Activated CD4-positive, alpha-beta memory T cell treated with anti-CD3 and anti-CD28 coated beads for 36 hours (primary cell): ENCODE measurements at regions not wholly inside any gene's neighbourhood (a gene's known extent, or its start where the extent isn't known, plus 50 kb on each side); places are given as distances from the start of the nearest gene placed in this dataset.

ENCODE experiments used
- CTCF ChIA-PET: fragments of 350-600 bp; sonication (Branson Sonifier 250); formaldehyde crosslinking; loops from one replicate; lab custom pipeline; 2021; ENCODE audit warnings: antibody characterized with exemption, inconsistent platforms; lab: Charles Lee
- POLR2A ChIA-PET: fragments of 350-600 bp; sonication (Branson Sonifier 250); formaldehyde crosslinking; loops from one replicate; lab custom pipeline; 2021; ENCODE audit warnings: antibody characterized with exemption; lab: Charles Lee
- DNase-seq: peaks from one replicate; pipeline ENCODE4 v3.0.0-alpha.2; 2020
- H3K27ac Mint-ChIP-seq: one replicate; pipeline ENCODE4 v1.8.0; 2021; ENCODE audit warnings: mixed read lengths
- H3K27me3 Mint-ChIP-seq: one replicate; pipeline ENCODE4 v1.8.0; 2021; ENCODE audit warnings: mixed read lengths
- H3K36me3 Mint-ChIP-seq: one replicate; pipeline ENCODE4 v1.8.0; 2021; ENCODE audit warnings: mixed read lengths
- H3K4me1 Mint-ChIP-seq: one replicate; pipeline ENCODE4 v1.8.0; 2021; ENCODE audit warnings: low read depth, mixed read lengths
- H3K4me3 Mint-ChIP-seq: one replicate; pipeline ENCODE4 v1.8.0; 2021; ENCODE audit warnings: mild to moderate bottlenecking, mixed read lengths
- H3K9me3 Mint-ChIP-seq: one replicate; pipeline ENCODE4 v1.8.0; 2021; ENCODE audit warnings: mixed read lengths
- intact Hi-C: fragments of 100-400 bp; cut with micrococcal nuclease; formaldehyde crosslinking; loops from one replicate; pipeline ENCODE4 v1.15.1; 2023

GRCh38 chr7:81562581-81562980 is 207.3 kb downstream of the HGF start:
- ChIA-PET CTCF (no interaction called here), POLR2A (no interaction called here)
- DNase-seq: no peak
- H3K36me3 Mint-ChIP-seq: no peaks in the 10 kb centered on the region
- H3K4me1 Mint-ChIP-seq: no peaks in the 10 kb centered on the region
- intact Hi-C loops: no loop called here
- no peak overlapping the region for H3K27ac Mint-ChIP-seq
- no peaks in the 10 kb centered on the region for H3K27me3 Mint-ChIP-seq
- H3K9me3 Mint-ChIP-seq: peaks cover 16% of the 10 kb centered on the region
- no peak overlapping the region for H3K4me3 Mint-ChIP-seq

GRCh38 chr7:81560708-81561107 is 209.1 kb downstream of the HGF start:
- Mint-ChIP-seq H3K4me1 (no peaks in the 10 kb centered on the region), H3K27ac (no peak overlapping the region), H3K4me3 (no peak overlapping the region), H3K27me3 (no peaks in the 10 kb centered on the region), H3K9me3 (peaks cover 16% of the 10 kb centered on the region), H3K36me3 (no peaks in the 10 kb centered on the region)
- POLR2A ChIA-PET: no interaction called here
- no peak for DNase-seq
- CTCF ChIA-PET: no interaction called here
- intact Hi-C loops: no loop called here

- no peak for DNase-seq
- H3K36me3 Mint-ChIP-seq: no peaks in the 10 kb centered on the region
- H3K4me1 Mint-ChIP-seq: no peaks in the 10 kb centered on the region
- ChIA-PET CTCF (no interaction called here), POLR2A (no interaction called here)
- no peaks in the 10 kb centered on the region for H3K27me3 Mint-ChIP-seq
- H3K27ac Mint-ChIP-seq: no peak overlapping the region
- peaks cover 11% of the 10 kb centered on the region for H3K9me3 Mint-ChIP-seq
- intact Hi-C loops: no loop called here
- H3K4me3 Mint-ChIP-seq: no peak overlapping the region
Measured at GRCh38 chr7:81549484-81550016, 220.3 kb downstream of the HGF start.

- no peaks in the 10 kb centered on the region for H3K4me1 Mint-ChIP-seq
- H3K27ac Mint-ChIP-seq: no peak overlapping the region
- intact Hi-C loops: no loop called here
- H3K4me3 Mint-ChIP-seq: no peak overlapping the region
- ChIA-PET CTCF (no interaction called here), POLR2A (no interaction called here)
- no peaks in the 10 kb centered on the region for H3K36me3 Mint-ChIP-seq
- H3K27me3 Mint-ChIP-seq: no peaks in the 10 kb centered on the region
- DNase-seq: no peak
- peaks cover 10% of the 10 kb centered on the region for H3K9me3 Mint-ChIP-seq
Measured at GRCh38 chr7:81534996-81535395, 234.9 kb downstream of the HGF start.

- H3K9me3 Mint-ChIP-seq: peaks cover 10% of the 10 kb centered on the region
- POLR2A ChIA-PET: no interaction called here
- CTCF ChIA-PET: no interaction called here
- no peak overlapping the region for H3K4me3 Mint-ChIP-seq
- no peaks in the 10 kb centered on the region for H3K36me3 Mint-ChIP-seq
- no peak overlapping the region for H3K27ac Mint-ChIP-seq
- DNase-seq: no peak
- H3K4me1 Mint-ChIP-seq: no peaks in the 10 kb centered on the region
- H3K27me3 Mint-ChIP-seq: no peaks in the 10 kb centered on the region
- intact Hi-C loops: no loop called here
Measured at GRCh38 chr7:81534446-81534845, 235.4 kb downstream of the HGF start.

GRCh38 chr7:81533931-81534330 is 235.9 kb downstream of the HGF start:
- H3K36me3 Mint-ChIP-seq: no peaks in the 10 kb centered on the region
- CTCF ChIA-PET: no interaction called here
- peaks cover 10% of the 10 kb centered on the region for H3K9me3 Mint-ChIP-seq
- no peaks in the 10 kb centered on the region for H3K4me1 Mint-ChIP-seq
- intact Hi-C loops: no loop called here
- no peaks in the 10 kb centered on the region for H3K27me3 Mint-ChIP-seq
- DNase-seq: no peak
- H3K27ac Mint-ChIP-seq: no peak overlapping the region
- POLR2A ChIA-PET: no interaction called here
- H3K4me3 Mint-ChIP-seq: no peak overlapping the region

GRCh38 chr7:81533426-81533825 is 236.4 kb downstream of the HGF start:
- intact Hi-C loops: no loop called here
- ChIA-PET CTCF (no interaction called here), POLR2A (no interaction called here)
- Mint-ChIP-seq H3K9me3 (peaks cover 10% of the 10 kb centered on the region), H3K27me3 (no peaks in the 10 kb centered on the region), H3K27ac (no peak overlapping the region), H3K36me3 (no peaks in the 10 kb centered on the region), H3K4me1 (no peaks in the 10 kb centered on the region), H3K4me3 (no peak overlapping the region)
- no peak for DNase-seq

GRCh38 chr7:81529785-81530184 is 240.1 kb downstream of the HGF start:
- POLR2A ChIA-PET: no interaction called here
- intact Hi-C loops: no loop called here
- Mint-ChIP-seq H3K4me1 (no peaks in the 10 kb centered on the region), H3K9me3 (peaks cover 6% of the 10 kb centered on the region), H3K4me3 (no peak overlapping the region), H3K27ac (no peak overlapping the region), H3K36me3 (no peaks in the 10 kb centered on the region), H3K27me3 (no peaks in the 10 kb centered on the region)
- CTCF ChIA-PET: no interaction called here
- DNase-seq: no peak

- ChIA-PET POLR2A (no interaction called here), CTCF (no interaction called here)
- Mint-ChIP-seq H3K36me3 (no peaks in the 10 kb centered on the region), H3K27ac (no peak overlapping the region), H3K9me3 (peaks cover 3% of the 10 kb centered on the region), H3K4me1 (no peaks in the 10 kb centered on the region), H3K27me3 (no peaks in the 10 kb centered on the region), H3K4me3 (no peak overlapping the region)
- DNase-seq: no peak
- intact Hi-C loops: no loop called here
Measured at GRCh38 chr7:81527651-81528050, 242.2 kb downstream of the HGF start.

GRCh38 chr7:81526971-81527370 is 242.9 kb downstream of the HGF start:
- H3K4me3 Mint-ChIP-seq: no peak overlapping the region
- ChIA-PET CTCF (no interaction called here), POLR2A (no interaction called here)
- no peaks in the 10 kb centered on the region for H3K4me1 Mint-ChIP-seq
- no peak for DNase-seq
- no peak overlapping the region for H3K27ac Mint-ChIP-seq
- intact Hi-C loops: no loop called here
- H3K9me3 Mint-ChIP-seq: peaks cover 3% of the 10 kb centered on the region
- H3K27me3 Mint-ChIP-seq: no peaks in the 10 kb centered on the region
- no peaks in the 10 kb centered on the region for H3K36me3 Mint-ChIP-seq

- no peak for DNase-seq
- Mint-ChIP-seq H3K27me3 (no peaks in the 10 kb centered on the region), H3K9me3 (peaks cover 3% of the 10 kb centered on the region), H3K4me1 (no peaks in the 10 kb centered on the region), H3K27ac (no peak overlapping the region), H3K36me3 (no peaks in the 10 kb centered on the region), H3K4me3 (no peak overlapping the region)
- POLR2A ChIA-PET: no interaction called here
- intact Hi-C loops: no loop called here
- CTCF ChIA-PET: no interaction called here
Measured at GRCh38 chr7:81525841-81526240, 244.0 kb downstream of the HGF start.

- intact Hi-C loops: no loop called here
- CTCF ChIA-PET: no interaction called here
- H3K4me3 Mint-ChIP-seq: no peak overlapping the region
Measured at GRCh38 chr7:81519886-81520285, 250.0 kb downstream of the HGF start.

GRCh38 chr7:81516898-81517297 is 252.9 kb downstream of the HGF start:
- POLR2A ChIA-PET: no interaction called here
- Mint-ChIP-seq H3K4me1 (no peaks in the 10 kb centered on the region), H3K27ac (no peak overlapping the region), H3K4me3 (no peak overlapping the region), H3K9me3 (peaks cover 4% of the 10 kb centered on the region), H3K27me3 (no peaks in the 10 kb centered on the region), H3K36me3 (no peaks in the 10 kb centered on the region)
- no peak for DNase-seq
- CTCF ChIA-PET: no interaction called here
- intact Hi-C loops: no loop called here

More at GRCh38 chr7:81519886-81520285, 250.0 kb downstream of the HGF start:
- H3K9me3 Mint-ChIP-seq: peaks cover 2% of the 10 kb centered on the region
- POLR2A ChIA-PET: no interaction called here
- H3K27ac Mint-ChIP-seq: no peak overlapping the region
- no peaks in the 10 kb centered on the region for H3K4me1 Mint-ChIP-seq
- no peaks in the 10 kb centered on the region for H3K36me3 Mint-ChIP-seq
- no peak for DNase-seq
- H3K27me3 Mint-ChIP-seq: no peaks in the 10 kb centered on the region
